HFFc6 (cell line): ENCODE measurements at regions not wholly inside any gene's neighbourhood (a gene's known extent, or its start where the extent isn't known, plus 50 kb on each side); places are given as distances from the start of the nearest gene placed in this dataset.

Experiments
- DNase-seq: peaks from one replicate; pipeline ENCODE4 v3.0.0-alpha.2; 2018
- H3K27ac Mint-ChIP-seq: 2 replicates; pipeline ENCODE4 v1.8.0; 2020; ENCODE audit warnings: mild to moderate bottlenecking, mixed read lengths
- H3K27me3 Mint-ChIP-seq: 2 replicates; pipeline ENCODE4 v1.8.0; 2021; ENCODE audit warnings: mild to moderate bottlenecking, moderate library complexity, mixed read lengths; ENCODE audit not compliant: insufficient read depth
- H3K36me3 Mint-ChIP-seq: 2 replicates; pipeline ENCODE4 v1.8.0; 2021; ENCODE audit warnings: low read depth, mixed read lengths
- H3K4me1 Mint-ChIP-seq: 2 replicates; pipeline ENCODE4 v1.8.0; 2020; ENCODE audit warnings: low read depth, mixed read lengths
- H3K4me3 Mint-ChIP-seq: 2 replicates; pipeline ENCODE4 v1.8.0; 2020; ENCODE audit warnings: mild to moderate bottlenecking, moderate library complexity, mixed read lengths
- H3K9me3 Mint-ChIP-seq: 2 replicates; pipeline ENCODE4 v1.8.0; 2020; ENCODE audit warnings: mild to moderate bottlenecking, mixed read lengths
- CTCF ChIP-seq: fragments of 200-600 bp; sonication (generic); IDR thresholded peaks from 2 replicates; pipeline ENCODE4 v1.5.0; 2021; ENCODE audit warnings: antibody characterized with exemption, mild to moderate bottlenecking

DNA sequence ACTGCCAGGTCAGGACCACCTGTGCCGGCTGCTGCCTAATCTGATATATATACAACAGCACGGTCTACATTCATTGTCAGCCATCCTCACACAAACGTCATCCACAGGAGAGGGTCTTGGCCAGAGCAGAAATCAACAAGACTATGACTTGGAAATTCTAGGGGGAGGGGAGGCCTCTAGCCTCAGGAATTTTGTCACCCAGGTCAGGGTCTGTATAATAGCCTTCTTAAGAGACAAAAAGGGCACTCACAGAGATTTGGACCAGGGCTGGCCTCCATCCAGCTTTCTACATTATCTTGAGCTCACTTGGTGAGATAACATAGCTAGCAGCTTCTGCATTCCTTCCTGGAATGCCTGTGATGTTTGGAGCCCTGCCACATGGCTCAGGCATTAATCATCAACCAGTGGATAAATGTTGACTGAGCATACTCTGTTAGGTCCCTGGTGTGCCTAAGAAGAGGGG, 50.4 kb upstream of the CTIF start:
- H3K4me3 Mint-ChIP-seq: peak overlapping the region; percentile 13; the same call in 1 of the 2 replicates
- 0 out of 2 replicates have a peak, but pooled peaks cover 8% of the 10 kb centered on the region for H3K36me3 Mint-ChIP-seq
- peak; percentile 88 for DNase-seq
- peak overlapping the region; percentile 62 for H3K27ac Mint-ChIP-seq
- peaks cover 66% of the 10 kb centered on the region for H3K4me1 Mint-ChIP-seq
- no peak for TF ChIP-seq CTCF
- no peaks in the 10 kb centered on the region; the same call in none of the 2 replicates for H3K27me3 Mint-ChIP-seq
- no peaks in the 10 kb centered on the region for H3K9me3 Mint-ChIP-seq

DNA sequence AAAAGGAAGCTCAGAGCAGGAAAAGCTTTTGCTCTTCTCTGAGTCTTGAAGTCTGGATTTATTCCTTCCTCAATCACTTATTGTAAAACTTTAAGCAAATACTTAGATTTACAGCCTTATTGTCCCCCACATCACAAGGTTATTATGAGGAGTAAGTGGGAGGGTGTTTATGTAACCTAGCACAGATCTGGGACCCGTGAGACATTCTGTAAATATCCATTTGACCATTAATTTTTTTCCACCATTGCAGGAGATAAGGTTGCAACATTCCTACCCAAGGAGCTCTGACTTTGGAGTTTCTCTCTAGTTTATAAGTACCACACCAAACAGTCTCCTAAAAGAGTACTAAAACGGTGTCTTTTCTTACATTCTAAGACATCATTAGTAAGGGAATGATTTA, 52.1 kb upstream of the CTIF start:
- peaks cover 59% of the 10 kb centered on the region for H3K4me1 Mint-ChIP-seq
- no peak overlapping the region; the same call in 1 of the 2 replicates for H3K4me3 Mint-ChIP-seq
- no peak for TF ChIP-seq CTCF
- DNase-seq: peak; percentile 43
- H3K27me3 Mint-ChIP-seq: no peaks in the 10 kb centered on the region; the same call in none of the 2 replicates
- H3K9me3 Mint-ChIP-seq: no peaks in the 10 kb centered on the region
- 0 out of 2 replicates have a peak, but pooled peaks cover 8% of the 10 kb centered on the region for H3K36me3 Mint-ChIP-seq
- H3K27ac Mint-ChIP-seq: peak overlapping the region; percentile 52

DNA sequence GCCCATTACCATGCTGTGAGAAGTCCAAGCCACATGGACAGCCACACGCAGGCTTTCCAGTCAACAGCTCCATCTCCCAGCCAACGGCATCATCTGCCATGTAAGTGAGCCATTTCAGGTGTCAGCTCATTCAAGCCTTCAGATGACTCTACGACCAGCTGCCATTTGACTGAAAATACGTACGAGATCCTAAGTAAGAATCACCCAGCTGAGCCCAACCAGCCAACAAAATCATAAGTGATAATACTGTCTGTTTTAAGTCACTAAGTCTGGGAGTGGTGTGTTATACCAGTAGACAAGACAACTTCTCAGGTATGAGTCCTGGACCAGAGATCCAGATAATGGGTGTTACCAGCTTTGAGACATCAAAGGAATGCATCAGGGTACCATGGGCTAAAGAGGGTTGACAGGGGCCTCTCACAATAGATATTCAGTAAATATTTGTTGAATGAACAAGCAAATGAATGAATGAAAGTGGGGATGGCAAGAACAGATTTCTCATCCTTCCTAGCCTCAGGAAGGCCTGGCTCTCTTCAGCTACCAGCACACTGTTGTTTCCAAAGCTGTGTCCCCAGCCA, 52.9 kb upstream of the CTIF start:
- H3K36me3 Mint-ChIP-seq: 0 out of 2 replicates have a peak, but pooled peaks cover 8% of the 10 kb centered on the region
- H3K4me3 Mint-ChIP-seq: no peak overlapping the region
- H3K27me3 Mint-ChIP-seq: no peaks in the 10 kb centered on the region; the same call in none of the 2 replicates
- H3K9me3 Mint-ChIP-seq: no peaks in the 10 kb centered on the region
- no peak overlapping the region for H3K27ac Mint-ChIP-seq
- TF ChIP-seq CTCF: no peak
- H3K4me1 Mint-ChIP-seq: peaks cover 51% of the 10 kb centered on the region
- DNase-seq: no peak

DNA sequence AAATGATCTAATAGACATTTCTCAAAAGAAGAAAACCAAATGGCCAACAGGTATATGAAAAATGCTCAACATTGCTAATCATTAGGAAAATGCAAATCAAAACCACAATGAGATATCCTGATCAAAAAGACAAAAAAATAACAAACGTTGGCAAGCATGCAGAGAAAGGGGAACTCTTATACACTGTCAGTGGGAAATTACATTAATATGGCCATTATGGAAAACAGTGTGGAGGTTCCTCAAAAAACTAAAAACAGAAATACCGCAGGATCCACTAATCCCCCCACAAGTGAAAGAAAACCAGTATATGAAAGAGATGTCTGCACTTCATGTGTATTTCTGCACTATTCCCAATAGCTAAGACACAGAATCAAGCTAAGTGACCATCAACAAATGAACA, 57.7 kb upstream of the CTIF start:
- H3K36me3 Mint-ChIP-seq: 0 out of 2 replicates have a peak, but pooled peaks cover 8% of the 10 kb centered on the region
- no peak for DNase-seq
- H3K9me3 Mint-ChIP-seq: no peaks in the 10 kb centered on the region
- no peaks in the 10 kb centered on the region; the same call in 1 of the 2 replicates for H3K27me3 Mint-ChIP-seq
- H3K4me1 Mint-ChIP-seq: peaks cover 16% of the 10 kb centered on the region
- no peak for TF ChIP-seq CTCF
- H3K27ac Mint-ChIP-seq: no peak overlapping the region
- H3K4me3 Mint-ChIP-seq: no peak overlapping the region

DNA sequence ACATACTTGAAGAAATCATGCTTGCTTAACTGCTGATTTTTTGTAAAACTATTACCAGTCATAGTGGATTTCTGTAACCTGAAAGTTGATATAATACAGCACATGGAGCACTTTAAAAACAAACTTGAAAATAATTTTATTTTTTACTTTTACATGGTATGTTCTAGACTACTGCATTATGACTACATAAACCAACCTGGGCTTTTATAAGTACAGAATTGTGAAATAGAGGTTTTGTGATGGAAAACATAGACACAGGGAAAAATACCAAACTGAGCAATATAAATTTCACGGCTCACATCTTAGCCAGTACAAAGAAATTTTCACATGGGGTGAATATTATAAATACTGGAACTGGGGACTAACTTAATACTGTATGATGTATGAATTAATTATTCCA, 59.3 kb upstream of the CTIF start:
- Mint-ChIP-seq H3K9me3 (no peaks in the 10 kb centered on the region), H3K4me1 (peaks cover 18% of the 10 kb centered on the region), H3K27ac (no peak overlapping the region), H3K27me3 (no peaks in the 10 kb centered on the region), H3K4me3 (no peak overlapping the region), H3K36me3 (no peaks in the 10 kb centered on the region)
- DNase-seq: no peak
- TF ChIP-seq CTCF: no peak
